Transverse colon (tissue), 4 donors: ENCODE measurements at regions not wholly inside any gene's neighbourhood (a gene's known extent, or its start where the extent isn't known, plus 50 kb on each side); places are given as distances from the start of the nearest gene placed in this dataset.

ENCODE experiments used
- DNase-seq: peaks from one replicate; pipeline ENCODE4 v3.0.0-alpha.2; 2019
- H3K27ac ChIP-seq, 4 donors: fragments of 200-600 bp; sonication (generic); 2 replicates each; pipeline ENCODE4 v1.5.1; 2016 to 2018; ENCODE audit warnings: inconsistent platforms in 4 of 4
- H3K27me3 ChIP-seq: fragments of 200-600 bp; sonication (generic); 2 replicates; pipeline ENCODE4 v1.5.1; 2017; ENCODE audit warnings: inconsistent platforms
- H3K36me3 ChIP-seq, 4 donors: fragments of 200-600 bp; sonication (generic); 2 replicates each; pipeline ENCODE4 v1.5.1; 2017 to 2019; ENCODE audit warnings: inconsistent platforms in 4 of 4
- H3K4me1 ChIP-seq, 4 donors: fragments of 200-600 bp; sonication (generic); 2 replicates each; pipeline ENCODE4 v1.5.1; 2017 to 2020; ENCODE audit warnings: inconsistent platforms in 4 of 4
- H3K4me3 ChIP-seq, 4 donors: fragments of 200-600 bp; sonication (generic); 1 replicate in 1 of 4; 2 replicates in 3 of 4; pipeline versions ENCODE4 v1.5.1 to v1.6.1; 2017 to 2019; ENCODE audit warnings: inconsistent platforms in 4 of 4
- H3K9me3 ChIP-seq, 2 donors: fragments of 200-600 bp; sonication (generic); 2 replicates each; pipeline ENCODE4 v1.5.1; 2017 to 2019; ENCODE audit warnings: inconsistent platforms in 2 of 2
- EP300 ChIP-seq: sonication (generic); formaldehyde crosslinking; IDR thresholded peaks from one replicate; pipeline ENCODE4 v1.6.1; 2017; ENCODE audit warnings: antibody characterized with exemption, low read depth
- POLR2A ChIP-seq: fragments of 450-650 bp; IDR thresholded peaks from one replicate; pipeline ENCODE4 v1.6.1; 2016; ENCODE audit warnings: antibody characterized with exemption, mild to moderate bottlenecking, moderate library complexity
- POLR2AphosphoS5 ChIP-seq, 3 donors: sonication (generic); formaldehyde crosslinking; IDR thresholded peaks; one replicate each; pipeline ENCODE4 v1.6.1; 2016; ENCODE audit warnings: antibody characterized with exemption in 3 of 3
- WGBS, 2 donors: methylation state at CpG; one replicate each; pipeline ENCODE4 v1.1.5; 2018; ENCODE audit warnings: low coverage in 1 of 2; 5-methylcytosine and 5-hydroxymethylcytosine counted together
- in situ Hi-C, 4 donors: fragments of 200-750 bp; cut with MboI; loops; one replicate each; pipeline versions ENCODE4 v1.15.0 to v1.15.1; 2017; ENCODE audit warnings: low sequenced_read_pairs in 3 of 4, low pct_ligation_motif_present in 1 of 4, low pct_unique_long_range_greater_than_20kb in 1 of 4
- intact Hi-C: fragments of 100-400 bp; cut with DNase I; formaldehyde crosslinking; loops from one replicate; pipeline ENCODE4 v1.15.1; 2023; ENCODE audit warnings: low total_unique reads
- TF ChIP-seq, protein P1 (sequence below), 5 experiments: fragments of 200-600 bp in 3 of 5; fragments of 450-650 bp in 2 of 5; sonication (generic) in 3 of 5; IDR thresholded peaks; 1 replicate in 2 of 5; 2 replicates in 3 of 5; pipeline ENCODE4 v1.5.1; 2016 to 2017; ENCODE audit warnings: antibody characterized with exemption in 5 of 5, inconsistent platforms in 3 of 5, mild to moderate bottlenecking in 2 of 5, moderate library complexity in 1 of 5

DNA sequence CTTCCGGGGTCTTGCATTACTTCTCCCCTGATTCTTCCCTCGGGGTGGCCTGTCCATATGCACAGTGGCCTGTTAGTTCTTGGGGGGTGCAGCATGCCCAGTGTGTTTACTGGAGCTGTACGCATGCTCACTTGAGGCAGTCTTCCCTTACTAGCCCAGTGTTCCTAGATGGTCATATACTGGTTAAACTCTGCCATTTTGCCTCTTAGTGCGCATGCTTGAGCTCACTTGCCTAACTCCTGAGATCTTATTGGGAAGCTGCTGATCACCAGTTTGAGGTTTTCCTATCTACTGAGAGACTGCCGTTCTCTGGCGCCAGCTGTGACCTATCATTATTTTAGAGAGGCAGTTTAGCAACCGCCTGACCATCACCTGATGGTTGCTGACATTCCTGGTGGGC lies 571.2 kb downstream of the ADCYAP1 start:
- WGBS, 2 donors = 78 to 87% methylated on average over 6 to 7 of the region's 7 CpGs
- Histone ChIP-seq H3K4me1 (no peaks in the 10 kb centered on the region), H3K36me3 (no peaks in the 10 kb centered on the region), H3K4me3 (no peak overlapping the region), H3K27me3 (no peaks in the 10 kb centered on the region), H3K27ac (no peak overlapping the region), H3K9me3 (no peaks in the 10 kb centered on the region)
- in situ Hi-C loops (loop anchor here in 1 of 4 donors (25.0 kb wide), 1 partner anchor 89 kb away; no protein-coding TSS in a partner anchor), intact Hi-C loops (no loop called here)
- TF ChIP-seq, protein P1, sequence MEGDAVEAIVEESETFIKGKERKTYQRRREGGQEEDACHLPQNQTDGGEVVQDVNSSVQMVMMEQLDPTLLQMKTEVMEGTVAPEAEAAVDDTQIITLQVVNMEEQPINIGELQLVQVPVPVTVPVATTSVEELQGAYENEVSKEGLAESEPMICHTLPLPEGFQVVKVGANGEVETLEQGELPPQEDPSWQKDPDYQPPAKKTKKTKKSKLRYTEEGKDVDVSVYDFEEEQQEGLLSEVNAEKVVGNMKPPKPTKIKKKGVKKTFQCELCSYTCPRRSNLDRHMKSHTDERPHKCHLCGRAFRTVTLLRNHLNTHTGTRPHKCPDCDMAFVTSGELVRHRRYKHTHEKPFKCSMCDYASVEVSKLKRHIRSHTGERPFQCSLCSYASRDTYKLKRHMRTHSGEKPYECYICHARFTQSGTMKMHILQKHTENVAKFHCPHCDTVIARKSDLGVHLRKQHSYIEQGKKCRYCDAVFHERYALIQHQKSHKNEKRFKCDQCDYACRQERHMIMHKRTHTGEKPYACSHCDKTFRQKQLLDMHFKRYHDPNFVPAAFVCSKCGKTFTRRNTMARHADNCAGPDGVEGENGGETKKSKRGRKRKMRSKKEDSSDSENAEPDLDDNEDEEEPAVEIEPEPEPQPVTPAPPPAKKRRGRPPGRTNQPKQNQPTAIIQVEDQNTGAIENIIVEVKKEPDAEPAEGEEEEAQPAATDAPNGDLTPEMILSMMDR (IDR thresholded peaks at IDR 0.05) = no peak
- TF ChIP-seq POLR2AphosphoS5 (IDR thresholded peaks at IDR 0.05) (no peak), EP300 (no peak), POLR2A (no peak)
- DNase-seq = no peak

DNA sequence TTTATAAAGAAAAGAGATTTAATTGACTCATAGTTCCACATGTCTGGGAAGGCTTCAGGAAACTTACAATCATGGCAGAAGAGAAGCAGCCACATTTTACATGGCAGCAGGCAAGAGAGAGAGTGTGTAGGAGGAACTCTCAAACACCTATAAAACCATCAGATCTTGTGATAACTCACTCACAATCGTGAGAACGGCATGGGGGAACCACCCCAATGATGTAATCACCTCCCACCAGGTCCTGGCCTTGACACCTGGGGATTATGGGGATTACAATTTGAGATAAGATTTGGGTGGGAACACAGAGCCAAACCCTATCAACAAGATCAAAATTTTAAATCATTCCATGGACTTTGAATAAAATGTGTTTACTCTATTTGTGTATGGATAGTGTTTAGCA lies 575.6 kb downstream of the ADCYAP1 start:
- intact Hi-C loops (no loop called here), in situ Hi-C loops (loop anchor here in 1 of 4 donors (25.0 kb wide), 1 partner anchor 93 kb away; no protein-coding TSS in a partner anchor)
- Histone ChIP-seq H3K36me3 (no peaks in the 10 kb centered on the region), H3K4me3 (no peak overlapping the region), H3K27me3 (no peaks in the 10 kb centered on the region), H3K27ac (no peak overlapping the region), H3K4me1 (no peaks in the 10 kb centered on the region), H3K9me3 (no peaks in the 10 kb centered on the region)
- TF ChIP-seq EP300 = no peak
- TF ChIP-seq POLR2AphosphoS5 (IDR thresholded peaks at IDR 0.05) = no peak
- TF ChIP-seq, protein P1 (IDR thresholded peaks at IDR 0.05) = no peak
- no peak for TF ChIP-seq POLR2A
- no peak for DNase-seq
- WGBS, 2 donors = 14 to 34% methylated on average over 2 of the region's 2 CpGs

DNA sequence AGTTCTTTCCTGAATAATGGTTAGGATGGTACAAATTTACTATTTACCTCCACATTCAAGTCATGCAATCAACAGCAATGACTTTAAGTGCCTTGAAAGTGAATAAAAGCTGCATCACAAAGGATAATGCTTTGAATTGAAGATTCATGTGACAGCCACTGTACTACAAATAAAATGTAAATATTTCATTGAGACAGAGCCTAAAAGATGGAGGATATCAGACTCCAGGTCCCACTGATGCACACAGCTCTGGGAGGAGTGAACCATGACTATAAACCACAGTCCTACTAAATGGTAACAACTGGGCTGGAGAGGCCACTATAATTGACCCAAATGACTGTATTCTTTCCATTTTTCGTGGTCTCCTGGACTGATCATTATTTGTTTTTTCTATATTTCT lies 576.9 kb downstream of the ADCYAP1 start:
- 25 to 33% methylated on average over 1 of the region's 1 CpG for WGBS, 2 donors
- in situ Hi-C loops = loop anchor here in 1 of 4 donors (25.0 kb wide), 1 partner anchor 94 kb away; no protein-coding TSS in a partner anchor
- H3K27ac ChIP-seq = no peak overlapping the region
- intact Hi-C loops = no loop called here
- no peaks in the 10 kb centered on the region for H3K4me1 ChIP-seq
- H3K27me3 ChIP-seq = no peaks in the 10 kb centered on the region
- H3K9me3 ChIP-seq = no peaks in the 10 kb centered on the region
- H3K36me3 ChIP-seq = no peaks in the 10 kb centered on the region
- no peak overlapping the region for H3K4me3 ChIP-seq
- DNase-seq = no peak
- TF ChIP-seq EP300 (no peak), POLR2A (no peak), POLR2AphosphoS5 (IDR thresholded peaks at IDR 0.05) (no peak)
- TF ChIP-seq, protein P1 (IDR thresholded peaks at IDR 0.05) = no peak

DNA sequence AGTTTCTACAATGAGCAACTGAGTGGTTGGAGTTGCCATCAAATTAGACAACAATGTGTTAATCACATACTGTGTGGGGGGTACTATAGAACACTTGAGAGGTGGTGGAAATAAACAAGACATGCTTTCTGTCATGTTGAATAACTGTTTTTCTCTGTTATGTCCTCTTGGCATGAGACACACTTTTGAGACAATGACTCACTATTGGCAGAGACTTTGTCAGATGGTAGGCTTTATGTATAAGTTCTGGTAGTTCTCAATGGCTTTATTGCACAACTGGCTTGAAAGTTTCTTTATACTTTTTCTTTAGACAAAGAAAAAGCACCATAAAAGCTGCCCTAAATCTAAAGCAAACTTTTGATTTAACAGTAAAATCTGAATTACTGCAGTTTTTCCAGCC lies 578.7 kb downstream of the ADCYAP1 start:
- no peaks in the 10 kb centered on the region for H3K27me3 ChIP-seq
- TF ChIP-seq, protein P1 (IDR thresholded peaks at IDR 0.05) = no peak
- peak in 1 of 3 donors; percentile 36 for TF ChIP-seq POLR2AphosphoS5 (IDR thresholded peaks at IDR 0.05)
- TF ChIP-seq POLR2A = no peak
- TF ChIP-seq EP300 = no peak
- DNase-seq = no peak
- no peak overlapping the region for H3K4me3 ChIP-seq
- in situ Hi-C loops = loop anchor here in 1 of 4 donors (25.0 kb wide), 1 partner anchor 96 kb away; no protein-coding TSS in a partner anchor
- no peaks in the 10 kb centered on the region for H3K36me3 ChIP-seq
- no peaks in the 10 kb centered on the region for H3K9me3 ChIP-seq
- no peak overlapping the region for H3K27ac ChIP-seq
- H3K4me1 ChIP-seq = no peaks in the 10 kb centered on the region
- intact Hi-C loops = no loop called here
